HT1080 (cell line): ENCODE measurements at regions not wholly inside any gene's neighbourhood (a gene's known extent, or its start where the extent isn't known, plus 50 kb on each side); places are given as distances from the start of the nearest gene placed in this dataset.
"Not testable (repeated sequence)": the region's sequence is repeated elsewhere in the genome, so short reads cannot be mapped to it uniquely, and the experiment has no call there.

Experiments used
- DNase-seq: peaks from one replicate; pipeline ENCODE4 v3.0.0-alpha.2; 2015; ENCODE audit warnings: low read depth

DNA sequence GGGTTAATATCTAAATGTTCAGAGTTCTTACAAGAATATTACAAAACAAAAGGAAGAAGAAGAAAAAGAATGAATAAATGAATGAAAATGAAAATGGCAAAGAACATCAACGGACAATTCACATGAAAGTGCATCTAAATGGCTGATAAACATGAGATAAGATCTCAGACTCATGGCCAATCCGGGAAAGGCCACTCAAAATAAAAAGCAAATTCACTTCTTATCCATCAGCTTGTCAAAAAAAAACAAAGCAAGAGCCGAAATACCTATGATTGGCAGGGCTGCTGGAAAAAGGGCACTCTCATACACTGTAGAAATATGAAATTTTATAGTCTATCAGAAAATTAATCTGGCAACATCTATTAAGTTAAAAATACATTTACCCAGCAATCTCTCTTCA is 103.6 kb upstream of the EDEM3 start:
- DNase-seq, result no peak

GRCh38 chr1:184854496-184855140 is 100.0 kb upstream of the EDEM3 start:
- DNase-seq, result peak; percentile 64

DNA sequence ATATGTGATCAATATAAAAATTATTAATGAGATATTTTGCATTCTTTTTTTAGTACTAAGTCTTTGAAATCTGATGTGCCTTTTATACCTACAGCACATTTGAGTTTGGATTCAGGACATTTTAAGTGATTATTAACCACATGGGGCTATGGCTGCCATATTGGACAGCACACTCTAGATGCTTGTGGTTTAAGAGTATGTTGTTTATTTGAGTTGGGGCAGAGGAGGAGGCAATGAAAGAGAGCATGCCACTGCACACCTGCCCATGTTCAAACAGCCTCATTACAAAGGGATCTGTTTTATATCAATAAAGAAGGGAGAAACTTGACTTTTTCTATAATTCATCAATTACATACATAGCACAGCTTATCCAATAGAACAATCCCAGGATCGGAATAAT is 99.4 kb upstream of the EDEM3 start:
- no peak for DNase-seq

- DNase-seq, result no peak
Measured at GRCh38 chr1:184851822-184852746, 97.4 kb upstream of the EDEM3 start.

DNA sequence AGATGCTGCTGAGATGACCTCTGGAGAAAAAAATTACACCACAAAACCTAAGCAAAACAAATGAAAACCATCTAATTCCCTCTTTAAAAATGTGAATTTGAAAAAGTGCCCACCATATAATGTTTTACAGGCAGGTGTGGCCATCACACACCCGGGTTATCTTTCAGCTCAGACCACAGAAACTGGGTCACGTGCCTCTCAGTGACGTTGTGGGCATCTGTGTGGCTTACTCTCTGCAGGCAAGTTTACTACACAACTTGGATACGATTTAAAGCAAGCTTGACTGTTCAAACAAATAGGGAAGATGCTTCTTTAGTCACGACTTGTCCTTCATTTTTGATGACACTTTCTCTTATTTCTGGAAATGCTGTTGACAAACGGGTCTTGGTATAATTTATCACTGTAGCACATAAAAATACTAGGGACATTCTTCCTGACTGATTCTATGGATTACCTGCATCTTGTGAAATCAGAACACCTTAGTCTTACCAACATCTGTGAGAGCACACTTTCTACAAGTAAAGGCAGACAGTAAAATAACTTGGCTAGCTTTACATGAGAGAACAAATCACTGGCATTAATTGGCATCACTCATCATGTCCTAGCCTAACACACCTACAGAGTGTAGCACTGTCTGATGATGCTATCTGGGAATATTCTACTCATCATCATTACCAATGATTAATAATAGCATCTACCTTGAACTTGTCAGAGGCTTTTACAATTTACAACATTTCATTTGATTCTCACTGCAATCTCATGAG is 89.3 kb upstream of the EDEM3 start:
- DNase-seq, result peak; percentile 24

- DNase-seq, result no peak
Measured at GRCh38 chr1:184840596-184840995, 85.9 kb upstream of the EDEM3 start.

DNA sequence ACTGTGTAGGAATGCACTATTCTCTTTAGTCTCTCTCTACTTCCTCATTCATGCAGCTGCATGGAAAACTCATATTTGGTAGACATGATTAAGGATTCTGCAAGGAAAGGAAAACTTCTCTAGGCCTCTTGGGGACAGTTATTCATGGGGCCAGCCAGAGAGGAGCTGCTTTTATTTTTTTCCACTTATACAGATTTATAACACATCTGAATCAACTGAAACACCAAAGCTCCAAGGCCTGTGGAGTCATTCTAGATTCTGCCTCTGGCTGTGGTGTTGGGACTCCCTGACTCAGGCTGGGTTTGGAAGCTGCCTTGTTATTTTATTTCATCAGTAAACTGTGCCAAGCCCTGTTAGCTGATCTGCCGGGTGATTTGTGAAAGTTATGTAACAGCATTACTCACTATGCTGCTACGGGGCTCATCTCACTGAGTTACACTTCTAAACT is 83.9 kb upstream of the EDEM3 start:
- peak; percentile 92 for DNase-seq

DNA sequence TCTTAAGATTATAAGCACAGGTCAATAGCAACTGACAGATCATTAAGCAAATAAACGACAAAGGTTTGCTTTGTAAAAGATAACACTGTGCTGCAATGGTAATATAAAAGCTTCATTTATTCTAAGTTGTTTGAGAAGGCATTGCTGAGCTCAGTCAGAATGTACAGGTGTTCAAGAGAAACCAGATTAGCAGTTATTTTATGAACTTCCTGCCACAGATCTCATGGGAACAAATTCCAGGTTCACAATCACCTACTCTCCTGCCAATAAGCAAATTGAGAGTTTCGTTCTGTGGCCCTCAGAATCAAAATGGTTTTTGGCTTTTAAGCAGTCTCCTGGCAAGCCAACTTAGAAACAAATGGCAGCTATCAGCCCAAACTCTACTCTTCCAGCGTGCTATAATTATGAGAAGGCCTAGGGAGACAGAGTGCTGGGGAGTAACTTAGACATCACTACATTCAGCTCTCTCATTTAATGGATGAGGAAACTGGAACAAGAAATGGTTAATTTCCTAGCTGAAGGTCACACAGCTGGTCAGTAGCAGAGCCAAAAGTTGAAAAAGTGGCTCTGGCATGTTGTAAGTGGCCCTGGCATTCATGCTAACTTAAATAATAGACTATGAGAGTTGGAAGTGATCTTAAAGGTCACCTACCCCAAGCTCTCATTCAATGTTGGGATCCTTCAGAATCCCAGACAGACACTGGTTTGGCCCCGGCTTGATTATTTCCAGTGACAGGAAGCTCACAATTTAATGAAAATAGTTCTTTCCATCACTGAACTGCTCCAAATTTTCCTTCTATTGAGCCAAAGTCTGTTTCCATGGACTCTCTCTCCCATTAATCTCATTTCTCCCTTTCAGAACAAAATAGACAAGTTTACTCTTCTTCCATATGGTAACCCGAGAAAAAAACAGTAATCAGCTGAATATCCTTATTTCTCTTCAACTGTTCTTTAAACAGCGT is 82.6 kb upstream of the EDEM3 start:
- DNase-seq, result no peak

- DNase-seq, result no peak
Measured at GRCh38 chr1:184836141-184836540, 81.5 kb upstream of the EDEM3 start.

GRCh38 chr1:184833994-184834393 is 79.3 kb upstream of the EDEM3 start:
- not testable (repeated sequence) for DNase-seq

DNA sequence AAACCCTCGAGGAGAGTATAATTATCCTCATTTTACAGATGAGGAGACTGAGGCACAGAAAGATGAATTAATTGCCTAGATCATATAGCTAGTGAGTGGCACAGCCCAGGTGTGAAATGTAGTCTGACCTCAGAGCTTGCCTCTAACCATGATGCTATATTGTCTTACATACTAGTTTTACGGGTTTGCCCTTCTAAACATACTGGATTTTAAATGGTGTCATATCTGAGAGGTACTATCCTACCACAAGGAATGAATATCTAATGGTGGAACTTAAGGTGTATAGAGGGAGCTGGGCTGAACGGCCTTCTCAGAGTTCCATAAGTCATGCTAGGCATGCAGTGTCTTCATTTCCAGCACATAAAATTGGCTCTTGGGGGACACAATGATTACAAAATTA is 77.9 kb upstream of the EDEM3 start:
- DNase-seq, result no peak

DNA sequence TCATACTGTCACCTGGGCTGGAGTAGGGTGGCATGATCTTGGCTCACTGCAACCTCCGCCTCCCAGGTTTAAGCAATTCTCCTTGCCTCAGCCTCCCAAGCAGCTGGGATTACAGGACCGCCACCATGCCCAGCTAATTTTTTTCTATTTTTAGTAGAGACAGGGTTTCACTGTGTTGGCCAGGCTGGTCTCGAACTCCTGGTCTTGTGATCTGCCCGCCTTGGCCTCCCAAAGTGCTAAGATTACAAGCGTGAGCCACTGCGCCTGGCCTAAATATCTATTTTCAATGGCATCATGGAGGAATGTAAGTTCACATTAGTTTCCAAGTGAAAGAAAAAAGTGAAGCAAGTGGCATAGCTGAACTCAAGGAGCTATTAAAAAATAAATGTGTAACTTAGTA is 74.8 kb upstream of the EDEM3 start:
- not testable (repeated sequence) for DNase-seq

GRCh38 chr1:184828369-184828717 is 73.7 kb upstream of the EDEM3 start:
- DNase-seq, result no peak

DNA sequence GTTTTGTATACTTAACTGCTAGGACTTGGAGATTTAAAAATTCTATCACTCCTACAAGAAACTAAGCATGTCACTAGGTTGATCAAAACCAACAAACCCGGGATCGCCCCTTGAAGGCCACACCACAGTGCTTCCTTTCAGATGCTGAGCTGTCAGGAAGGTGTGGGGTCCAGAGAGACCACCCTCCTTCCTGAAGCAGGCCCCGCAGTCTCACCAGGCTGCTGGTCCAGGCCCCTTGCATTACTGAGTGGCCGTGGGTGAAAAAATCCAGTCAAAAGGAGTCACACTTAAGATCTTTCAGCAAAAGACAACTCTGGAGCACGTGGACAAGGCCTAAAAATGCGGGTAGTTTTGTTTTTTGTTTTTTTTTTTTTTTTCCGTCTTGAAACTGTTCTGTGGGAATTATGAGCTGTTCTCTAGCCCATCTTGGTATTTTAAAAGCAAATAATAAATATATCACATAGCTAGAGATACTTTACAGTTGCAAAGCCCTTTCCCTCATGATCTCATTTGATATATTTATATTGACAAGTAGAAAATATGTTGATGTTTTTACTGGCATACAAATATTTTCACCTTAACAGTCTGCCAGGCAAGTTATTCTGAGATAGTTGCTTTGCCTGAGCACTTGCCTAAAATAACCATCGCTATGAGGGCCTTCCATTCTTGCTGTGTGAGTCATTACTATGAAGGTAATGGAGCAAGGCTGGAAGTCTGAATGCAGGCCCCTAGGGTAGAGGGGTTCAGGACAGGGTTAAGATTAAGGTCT is 73.1 kb upstream of the EDEM3 start:
- DNase-seq, result peak; percentile 72

DNA sequence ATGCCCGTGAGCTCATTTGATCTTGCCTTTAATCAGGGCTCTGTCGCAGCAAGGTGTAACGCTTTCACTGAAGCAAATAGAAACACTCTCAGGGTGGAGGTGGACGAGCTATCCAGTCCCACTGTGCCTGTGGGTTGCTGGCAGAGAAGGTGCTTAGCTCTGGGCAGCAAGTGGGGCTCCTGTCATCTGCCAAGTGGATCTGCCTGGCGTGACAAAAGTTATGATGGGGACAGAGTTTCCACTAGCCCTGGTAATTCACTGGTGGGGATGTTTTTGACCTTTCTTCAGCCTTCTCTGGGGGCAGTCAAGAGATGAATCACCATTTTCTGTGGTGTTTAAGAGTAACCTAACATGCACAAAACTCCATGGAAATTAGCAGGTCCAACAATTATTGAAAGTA is 71.3 kb upstream of the EDEM3 start:
- DNase-seq, result no peak

DNA sequence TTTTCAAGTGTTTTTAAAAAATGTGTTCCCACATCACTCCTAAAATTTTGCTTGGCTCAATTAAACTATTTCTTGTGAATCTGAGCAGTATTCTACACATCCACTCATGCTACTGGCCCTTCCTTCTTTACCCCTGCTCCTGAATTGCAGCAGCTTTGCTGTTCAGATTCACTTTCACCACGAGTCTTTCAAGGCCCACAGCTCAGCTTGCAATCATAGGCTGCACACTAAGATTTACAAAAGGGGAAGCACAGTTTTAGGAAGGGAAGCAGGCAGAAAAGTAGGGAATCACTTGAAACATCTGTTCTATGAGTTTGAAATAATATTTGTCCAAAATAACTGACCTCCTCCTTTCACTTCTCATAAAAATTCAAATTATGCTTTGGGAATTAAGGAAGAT is 70.9 kb upstream of the EDEM3 start:
- no peak for DNase-seq

DNA sequence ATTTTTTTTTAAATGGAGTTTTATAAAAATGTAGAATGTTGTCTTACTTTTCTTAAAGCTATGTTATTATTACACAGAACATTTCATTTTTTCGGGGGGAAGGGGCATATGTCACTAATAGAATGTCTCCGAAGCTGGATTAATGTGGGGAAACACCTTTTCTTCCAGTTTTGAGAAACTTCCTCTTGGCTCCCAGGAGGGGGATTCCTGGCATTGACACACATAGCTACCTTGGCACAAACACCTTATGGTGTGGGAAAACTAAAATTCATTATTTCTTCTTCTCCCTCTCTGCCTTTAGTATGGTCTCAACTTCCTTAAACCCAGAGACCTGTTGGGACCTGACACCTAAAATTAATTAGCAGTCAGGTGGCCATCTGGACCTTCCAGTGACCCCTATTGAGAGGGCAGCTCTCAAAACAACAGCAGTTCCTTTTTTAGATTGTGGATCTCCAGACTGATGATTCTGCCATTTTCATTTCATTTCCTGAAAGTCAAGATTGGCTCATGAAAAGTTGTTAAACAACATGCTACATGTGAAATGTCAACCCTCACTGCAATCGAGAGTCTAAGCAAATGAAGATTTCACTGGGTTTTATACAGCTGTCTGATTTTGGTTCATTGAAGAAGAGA is 70.1 kb upstream of the EDEM3 start:
- no peak for DNase-seq

DNA sequence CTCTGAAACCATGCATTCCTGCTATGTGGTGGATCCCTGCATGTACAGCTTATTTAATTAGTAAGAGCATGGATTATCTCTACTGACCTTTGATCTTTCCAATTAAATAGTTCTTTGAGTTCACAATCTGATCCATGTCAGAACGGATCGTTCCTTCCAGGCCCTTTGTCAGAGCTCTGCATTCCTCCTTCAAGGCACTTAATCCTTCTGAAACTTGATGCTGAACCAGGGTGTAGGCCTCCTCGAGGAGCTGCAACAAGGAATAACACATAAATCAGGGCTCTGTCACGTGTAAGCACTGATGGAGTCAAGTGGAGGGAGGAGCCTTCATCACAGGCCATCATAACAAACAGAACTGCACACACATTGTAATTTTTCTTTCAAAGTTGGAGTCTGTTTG is 68.4 kb upstream of the EDEM3 start:
- DNase-seq, result no peak

DNA sequence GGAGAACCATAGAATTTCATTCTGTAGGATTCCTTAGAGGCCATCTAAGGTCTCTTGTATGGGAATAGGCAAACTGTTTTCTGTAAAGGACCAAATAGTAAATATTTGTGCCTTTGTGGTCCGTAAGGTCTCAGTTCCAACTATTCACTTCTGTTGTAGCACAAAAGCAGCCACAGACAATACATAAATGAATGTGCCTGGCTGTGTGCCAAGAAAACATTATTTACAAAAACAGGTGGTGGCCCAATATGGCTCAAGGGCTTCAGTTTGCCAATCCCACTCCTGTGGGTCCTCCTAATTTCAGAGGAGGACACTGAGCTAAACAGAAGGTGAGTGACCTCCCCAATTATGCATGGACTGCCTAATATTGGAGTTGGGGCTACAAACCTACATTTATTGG is 67.6 kb upstream of the EDEM3 start:
- DNase-seq, result no peak

DNA sequence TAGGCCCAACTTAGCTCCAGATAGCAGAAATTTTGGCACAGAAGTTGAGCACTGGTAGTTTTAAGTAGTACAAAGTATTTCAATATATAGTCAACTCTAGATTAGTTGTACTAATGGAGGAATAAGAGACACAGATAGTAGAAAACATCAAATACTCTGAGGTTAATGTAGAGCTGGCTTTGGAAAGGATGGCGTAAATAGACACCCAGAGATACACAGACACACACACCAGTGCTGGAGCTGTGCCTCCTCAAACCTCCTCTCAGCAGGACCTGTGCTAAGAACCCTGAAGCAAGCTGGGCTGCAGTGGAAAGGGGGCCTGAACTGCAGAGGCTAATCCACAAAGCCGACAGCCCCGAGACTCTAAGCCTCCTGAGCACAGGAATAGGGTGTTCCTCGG is 67.0 kb upstream of the EDEM3 start:
- DNase-seq, result no peak
